CD4-positive, alpha-beta T cell (primary cell): ENCODE measurements at regions not wholly inside any gene's neighbourhood (a gene's known extent, or its start where the extent isn't known, plus 50 kb on each side); places are given as distances from the start of the nearest gene placed in this dataset.

Experiments
- ATAC-seq: fragments of 200-7000 bp; cut with Tn5 transposase; one replicate; pipeline ENCODE4 v1.10.0; 2022; ENCODE audit warnings: mild to moderate bottlenecking; ENCODE audit not compliant: poor library complexity
- CTCF ChIA-PET: fragments of 350-600 bp; sonication (Branson Sonifier 250); formaldehyde crosslinking; loops from one replicate; lab custom pipeline; 2021; ENCODE audit warnings: antibody characterized with exemption, inconsistent platforms; lab: Charles Lee
- POLR2A ChIA-PET: fragments of 350-600 bp; sonication (Branson Sonifier 250); formaldehyde crosslinking; loops from one replicate; lab custom pipeline; 2021; ENCODE audit warnings: antibody characterized with exemption, inconsistent platforms; lab: Charles Lee
- DNase-seq, 14 experiments: peaks; one replicate each; pipeline ENCODE4 v3.0.0-alpha.2; 2013 to 2020; ENCODE audit warnings: mixed read lengths in 2 of 14
- H3K27ac ChIP-seq, 2 donors: one replicate each; pipeline versions ENCODE4 v1.5.1 to v1.7.0; 2013; ENCODE audit warnings: low read length in 2 of 2, low read depth in 1 of 2, mild to moderate bottlenecking in 1 of 2
- H3K27me3 ChIP-seq, 2 experiments: 1 replicate in 1 of 2; 2 replicates in 1 of 2; pipeline versions ENCODE4 v1.6.1 to v1.7.0; 2013; ENCODE audit warnings: low read length in 2 of 2, control low read depth in 1 of 2, mild to moderate bottlenecking in 1 of 2, moderate library complexity in 1 of 2; ENCODE audit not compliant: insufficient read depth in 2 of 2, control insufficient read depth in 1 of 2
- H3K36me3 ChIP-seq: one replicate; pipeline ENCODE4 v1.6.1; 2013; ENCODE audit warnings: low read length, control low read depth; ENCODE audit not compliant: insufficient read depth
- H3K4me1 ChIP-seq: one replicate; pipeline ENCODE4 v1.6.1; 2013; ENCODE audit warnings: low read length, control low read depth; ENCODE audit not compliant: insufficient read depth
- H3K4me3 ChIP-seq: one replicate; pipeline ENCODE4 v1.5.1; 2013; ENCODE audit warnings: mild to moderate bottlenecking, low read length, moderate library complexity
- H3K9me3 ChIP-seq, 2 experiments: 1 replicate in 1 of 2; 2 replicates in 1 of 2; pipeline versions ENCODE4 v1.6.1 to v1.7.0; 2013; ENCODE audit warnings: low read length in 2 of 2, mild to moderate bottlenecking in 2 of 2, control low read depth in 1 of 2, moderate library complexity in 1 of 2; ENCODE audit not compliant: control insufficient read depth in 1 of 2, insufficient read depth in 1 of 2
- H3K27ac Mint-ChIP-seq: one replicate; pipeline ENCODE4 v1.8.0; 2020; ENCODE audit warnings: mixed read lengths
- H3K27me3 Mint-ChIP-seq: one replicate; pipeline ENCODE4 v1.8.0; 2021; ENCODE audit warnings: mixed read lengths
- H3K36me3 Mint-ChIP-seq: one replicate; pipeline ENCODE4 v1.8.0; 2021; ENCODE audit warnings: low read depth, mixed read lengths
- H3K4me1 Mint-ChIP-seq: one replicate; pipeline ENCODE4 v1.8.0; 2021; ENCODE audit warnings: low read depth, mixed read lengths
- H3K4me3 Mint-ChIP-seq: one replicate; pipeline ENCODE4 v1.8.0; 2020; ENCODE audit warnings: mild to moderate bottlenecking, mixed read lengths
- H3K9me3 Mint-ChIP-seq: one replicate; pipeline ENCODE4 v1.8.0; 2020; ENCODE audit warnings: mixed read lengths
- intact Hi-C, 2 experiments: fragments of 100-400 bp; cut with DNase I in 1 of 2; cut with micrococcal nuclease in 1 of 2; formaldehyde crosslinking; loops; one replicate each; pipeline versions ENCODE4 v1.15.1 to v1.9.0; 2023 to 2025; cut with DNase I, micrococcal nuclease
- TF ChIP-seq, protein P1 (sequence below): fragments of 200-600 bp; IDR thresholded peaks from one replicate; pipeline ENCODE4 v1.8.0; 2022; ENCODE audit warnings: antibody characterized with exemption, mild to moderate bottlenecking

DNA sequence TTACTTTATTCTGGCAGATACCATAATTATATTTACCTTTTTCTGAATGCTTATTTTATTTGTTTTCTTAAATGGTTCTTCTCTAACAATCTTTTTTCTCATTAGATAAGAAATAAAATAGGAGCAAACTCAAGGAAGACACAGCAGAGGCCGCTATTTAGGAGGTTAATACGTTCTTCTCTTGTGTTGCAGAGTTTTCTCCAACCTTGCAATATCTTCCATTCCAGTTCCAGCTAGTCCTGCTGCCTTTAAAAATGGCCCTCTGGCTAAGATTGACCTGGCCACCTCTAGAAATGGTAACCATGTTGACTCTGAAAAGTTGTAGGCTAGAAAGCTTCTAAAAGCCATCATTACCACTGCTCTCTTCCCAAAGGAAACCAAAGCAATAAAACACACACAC lies 718.8 kb downstream of the MAT2B start:
- no peaks in the 10 kb centered on the region for H3K4me1 ChIP-seq
- H3K4me1 Mint-ChIP-seq: no peaks in the 10 kb centered on the region
- intact Hi-C loops: no loop called here
- no peak overlapping the region for H3K4me3 Mint-ChIP-seq
- H3K36me3 Mint-ChIP-seq: no peaks in the 10 kb centered on the region
- ATAC-seq: no peak
- H3K9me3 Mint-ChIP-seq: no peaks in the 10 kb centered on the region
- H3K27ac Mint-ChIP-seq: no peak overlapping the region
- peaks cover 0 to 3% of the 10 kb centered on the region in 2 experiments for H3K9me3 ChIP-seq
- no peaks in the 10 kb centered on the region for H3K27me3 ChIP-seq
- no peak for DNase-seq
- no peak overlapping the region for H3K4me3 ChIP-seq
- H3K27ac ChIP-seq: no peak overlapping the region
- H3K36me3 ChIP-seq: no peaks in the 10 kb centered on the region
- CTCF ChIA-PET: no interaction called here
- POLR2A ChIA-PET: no interaction called here
- no peaks in the 10 kb centered on the region for H3K27me3 Mint-ChIP-seq
- TF ChIP-seq, protein P1, sequence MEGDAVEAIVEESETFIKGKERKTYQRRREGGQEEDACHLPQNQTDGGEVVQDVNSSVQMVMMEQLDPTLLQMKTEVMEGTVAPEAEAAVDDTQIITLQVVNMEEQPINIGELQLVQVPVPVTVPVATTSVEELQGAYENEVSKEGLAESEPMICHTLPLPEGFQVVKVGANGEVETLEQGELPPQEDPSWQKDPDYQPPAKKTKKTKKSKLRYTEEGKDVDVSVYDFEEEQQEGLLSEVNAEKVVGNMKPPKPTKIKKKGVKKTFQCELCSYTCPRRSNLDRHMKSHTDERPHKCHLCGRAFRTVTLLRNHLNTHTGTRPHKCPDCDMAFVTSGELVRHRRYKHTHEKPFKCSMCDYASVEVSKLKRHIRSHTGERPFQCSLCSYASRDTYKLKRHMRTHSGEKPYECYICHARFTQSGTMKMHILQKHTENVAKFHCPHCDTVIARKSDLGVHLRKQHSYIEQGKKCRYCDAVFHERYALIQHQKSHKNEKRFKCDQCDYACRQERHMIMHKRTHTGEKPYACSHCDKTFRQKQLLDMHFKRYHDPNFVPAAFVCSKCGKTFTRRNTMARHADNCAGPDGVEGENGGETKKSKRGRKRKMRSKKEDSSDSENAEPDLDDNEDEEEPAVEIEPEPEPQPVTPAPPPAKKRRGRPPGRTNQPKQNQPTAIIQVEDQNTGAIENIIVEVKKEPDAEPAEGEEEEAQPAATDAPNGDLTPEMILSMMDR: no peak

DNA sequence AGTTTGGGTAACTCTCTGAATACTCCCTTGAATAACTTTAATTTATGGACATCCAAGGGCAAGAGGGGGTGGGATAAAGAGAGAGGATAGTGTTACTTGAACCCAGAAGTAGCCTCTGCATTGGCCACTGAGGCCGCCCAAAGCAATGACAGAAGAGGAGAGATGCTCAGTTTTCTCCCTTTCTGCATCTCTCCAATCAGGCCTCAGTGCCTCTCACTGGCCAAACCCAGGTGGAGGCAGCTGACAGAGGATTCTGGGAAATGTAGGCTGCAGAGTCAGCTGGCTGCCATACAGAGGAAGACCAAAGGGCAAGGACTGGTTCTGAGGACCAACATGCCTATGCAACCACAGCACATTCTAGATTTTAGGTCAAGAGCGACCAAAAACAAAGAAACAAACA lies 719.4 kb downstream of the MAT2B start:
- Histone ChIP-seq H3K4me3 (no peak overlapping the region), H3K4me1 (no peaks in the 10 kb centered on the region), H3K36me3 (no peaks in the 10 kb centered on the region), H3K27ac (no peak overlapping the region), H3K27me3 (no peaks in the 10 kb centered on the region), H3K9me3 (no peaks in the 10 kb centered on the region)
- ATAC-seq: no peak
- no peak for DNase-seq
- H3K9me3 Mint-ChIP-seq: no peaks in the 10 kb centered on the region
- TF ChIP-seq, protein P1: no peak
- H3K36me3 Mint-ChIP-seq: no peaks in the 10 kb centered on the region
- ChIA-PET POLR2A (no interaction called here), CTCF (no interaction called here)
- no peak overlapping the region for H3K4me3 Mint-ChIP-seq
- H3K27me3 Mint-ChIP-seq: no peaks in the 10 kb centered on the region
- intact Hi-C loops: no loop called here
- H3K27ac Mint-ChIP-seq: no peak overlapping the region
- H3K4me1 Mint-ChIP-seq: no peaks in the 10 kb centered on the region

DNA sequence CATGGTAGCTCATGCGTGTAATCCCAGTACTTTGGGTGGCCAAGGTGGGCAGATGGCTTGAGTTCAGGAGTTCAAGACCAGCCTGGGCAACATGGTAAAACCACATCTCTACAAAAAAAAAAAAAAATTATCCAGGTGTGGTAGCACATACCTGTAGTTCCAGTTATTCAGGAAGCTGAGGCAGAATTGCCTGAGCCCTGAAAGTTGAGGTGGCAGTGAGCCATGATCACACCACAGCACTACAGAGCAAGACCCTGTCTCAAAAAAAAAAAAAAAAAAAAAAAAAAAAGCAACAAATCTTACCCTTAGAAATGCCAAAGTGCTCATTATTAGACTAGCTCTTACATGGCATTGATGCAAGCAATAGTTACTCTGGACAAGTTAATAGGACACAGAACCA lies 724.9 kb downstream of the MAT2B start:
- no peak for ATAC-seq
- H3K4me1 ChIP-seq: no peaks in the 10 kb centered on the region
- H3K4me3 ChIP-seq: no peak overlapping the region
- Mint-ChIP-seq H3K27me3 (no peaks in the 10 kb centered on the region), H3K4me1 (no peaks in the 10 kb centered on the region), H3K9me3 (peaks cover 3% of the 10 kb centered on the region), H3K36me3 (no peaks in the 10 kb centered on the region), H3K27ac (no peak overlapping the region), H3K4me3 (no peak overlapping the region)
- POLR2A ChIA-PET: no interaction called here
- no peaks in the 10 kb centered on the region for H3K36me3 ChIP-seq
- no peaks in the 10 kb centered on the region for H3K27me3 ChIP-seq
- intact Hi-C loops: no loop called here
- H3K27ac ChIP-seq: no peak overlapping the region
- TF ChIP-seq, protein P1: no peak
- CTCF ChIA-PET: interaction anchor here (0.6 kb wide), 1 partner anchor 22 kb away, joined by 3 read pairs; no protein-coding TSS in a partner anchor
- H3K9me3 ChIP-seq: no peaks in the 10 kb centered on the region
- DNase-seq: no peak
